ENCODE measurements at regions not wholly inside any gene's neighbourhood (a gene's known extent, or its start where the extent isn't known, plus 50 kb on each side); places are given as distances from the start of the nearest gene placed in this dataset.

GRCh38 chr11:103582351-103582909 lies 454.0 kb upstream of the DDI1 start:
- no peak for ATAC-seq (ENCODE audit: insufficient read depth, low read depth)
- H4K20me1 ChIP-seq (ENCODE audit: insufficient read depth, low read length) = no peaks in the 10 kb centered on the region
- TF ChIP-seq CTCF (IDR thresholded peaks at IDR 0.05; ENCODE audit: borderline replicate concordance, extremely low read depth, low read length, poor library complexity, severe bottlenecking) (no peak), EZH2 (IDR thresholded peaks at IDR 0.05; ENCODE audit: borderline replicate concordance, low read depth, low read length, severe bottlenecking) (no peak)
- no peak overlapping the region for H2AFZ ChIP-seq (ENCODE audit: low read depth, low read length)
- no peaks in the 10 kb centered on the region for H3K79me2 ChIP-seq (ENCODE audit: insufficient read depth, low read length)
- H3K9ac ChIP-seq (ENCODE audit: low read depth, low read length) = no peak overlapping the region
- no peak for DNase-seq
- no peak overlapping the region for H3K4me3 ChIP-seq (ENCODE audit: low read depth in 1 of 2, low read length in 2 of 2)
- H3K4me1 ChIP-seq (ENCODE audit: insufficient read depth, low read length) = no peaks in the 10 kb centered on the region
- no peak overlapping the region for H3K27ac ChIP-seq (ENCODE audit: low read length)
- H3K27me3 ChIP-seq (ENCODE audit: insufficient read depth, low read length, poor library complexity) = no peaks in the 10 kb centered on the region
- H3K4me2 ChIP-seq (ENCODE audit: insufficient read depth, low read length) = no peak overlapping the region
- no peaks in the 10 kb centered on the region for H3K9me3 ChIP-seq (ENCODE audit: insufficient read depth, low read length, severe bottlenecking)
- H3K36me3 ChIP-seq (ENCODE audit: insufficient read depth, low read length) = no peaks in the 10 kb centered on the region

- no peak for ATAC-seq (ENCODE audit: insufficient read depth, low read depth)
- Histone ChIP-seq H3K27me3 (ENCODE audit: insufficient read depth, low read length, poor library complexity) (no peaks in the 10 kb centered on the region), H3K27ac (ENCODE audit: low read length) (no peak overlapping the region), H3K79me2 (ENCODE audit: insufficient read depth, low read length) (no peaks in the 10 kb centered on the region), H3K9ac (ENCODE audit: low read depth, low read length) (no peak overlapping the region), H3K4me1 (ENCODE audit: insufficient read depth, low read length) (no peaks in the 10 kb centered on the region), H3K9me3 (ENCODE audit: insufficient read depth, low read length, severe bottlenecking) (no peaks in the 10 kb centered on the region), H4K20me1 (ENCODE audit: insufficient read depth, low read length) (no peaks in the 10 kb centered on the region), H3K36me3 (ENCODE audit: insufficient read depth, low read length) (no peaks in the 10 kb centered on the region), H2AFZ (ENCODE audit: low read depth, low read length) (no peak overlapping the region), H3K4me2 (ENCODE audit: insufficient read depth, low read length) (no peak overlapping the region), H3K4me3 (ENCODE audit: low read depth in 1 of 2, low read length in 2 of 2) (no peak overlapping the region)
- TF ChIP-seq CTCF (IDR thresholded peaks at IDR 0.05; ENCODE audit: borderline replicate concordance, extremely low read depth, low read length, poor library complexity, severe bottlenecking) = no peak
- no peak for TF ChIP-seq EZH2 (IDR thresholded peaks at IDR 0.05; ENCODE audit: borderline replicate concordance, low read depth, low read length, severe bottlenecking)
- no peak for DNase-seq
Observed at GRCh38 chr11:103584021-103584420, 452.4 kb upstream of the DDI1 start.

- Histone ChIP-seq H2AFZ (ENCODE audit: low read depth, low read length) (no peak overlapping the region), H4K20me1 (ENCODE audit: insufficient read depth, low read length) (no peaks in the 10 kb centered on the region), H3K27me3 (ENCODE audit: insufficient read depth, low read length, poor library complexity) (no peaks in the 10 kb centered on the region), H3K9ac (ENCODE audit: low read depth, low read length) (no peak overlapping the region), H3K9me3 (ENCODE audit: insufficient read depth, low read length, severe bottlenecking) (no peaks in the 10 kb centered on the region), H3K36me3 (ENCODE audit: insufficient read depth, low read length) (no peaks in the 10 kb centered on the region), H3K79me2 (ENCODE audit: insufficient read depth, low read length) (no peaks in the 10 kb centered on the region), H3K4me3 (ENCODE audit: low read depth in 1 of 2, low read length in 2 of 2) (no peak overlapping the region), H3K4me1 (ENCODE audit: insufficient read depth, low read length) (no peaks in the 10 kb centered on the region), H3K27ac (ENCODE audit: low read length) (no peak overlapping the region), H3K4me2 (ENCODE audit: insufficient read depth, low read length) (no peak overlapping the region)
- ATAC-seq (ENCODE audit: insufficient read depth, low read depth) (no peak), DNase-seq (no peak)
- no peak for TF ChIP-seq EZH2 (IDR thresholded peaks at IDR 0.05; ENCODE audit: borderline replicate concordance, low read depth, low read length, severe bottlenecking)
- no peak for TF ChIP-seq CTCF (IDR thresholded peaks at IDR 0.05; ENCODE audit: borderline replicate concordance, extremely low read depth, low read length, poor library complexity, severe bottlenecking)
Observed at GRCh38 chr11:103584720-103585119, 451.7 kb upstream of the DDI1 start.

DNA sequence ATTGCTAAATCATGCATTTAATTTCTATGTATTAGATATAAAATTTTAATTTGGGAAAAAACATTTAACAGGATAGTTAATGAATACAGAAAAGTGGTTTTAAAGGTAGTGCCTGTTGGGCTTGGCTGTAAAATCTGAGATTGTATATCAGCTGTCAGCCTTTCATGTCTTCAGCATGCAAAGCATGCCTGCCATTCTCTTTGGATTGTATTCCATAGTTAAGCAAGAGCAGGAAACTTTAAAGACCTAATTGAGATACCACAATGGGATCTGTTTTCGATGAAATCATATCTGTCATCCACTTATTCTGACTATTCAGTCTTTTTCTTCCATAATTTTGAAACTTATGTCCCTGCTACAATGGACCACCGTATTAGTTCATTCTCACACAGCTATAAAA lies 451.0 kb upstream of the DDI1 start:
- Histone ChIP-seq H3K79me2 (ENCODE audit: insufficient read depth, low read length) (no peaks in the 10 kb centered on the region), H3K9ac (ENCODE audit: low read depth, low read length) (no peak overlapping the region), H3K27me3 (ENCODE audit: insufficient read depth, low read length, poor library complexity) (no peaks in the 10 kb centered on the region), H3K36me3 (ENCODE audit: insufficient read depth, low read length) (no peaks in the 10 kb centered on the region), H3K4me3 (ENCODE audit: low read depth in 1 of 2, low read length in 2 of 2) (no peak overlapping the region), H2AFZ (ENCODE audit: low read depth, low read length) (no peak overlapping the region), H3K4me1 (ENCODE audit: insufficient read depth, low read length) (no peaks in the 10 kb centered on the region), H3K27ac (ENCODE audit: low read length) (no peak overlapping the region), H3K9me3 (ENCODE audit: insufficient read depth, low read length, severe bottlenecking) (no peaks in the 10 kb centered on the region), H3K4me2 (ENCODE audit: insufficient read depth, low read length) (no peak overlapping the region), H4K20me1 (ENCODE audit: insufficient read depth, low read length) (no peaks in the 10 kb centered on the region)
- DNase-seq (no peak), ATAC-seq (ENCODE audit: insufficient read depth, low read depth) (no peak)
- no peak for TF ChIP-seq CTCF (IDR thresholded peaks at IDR 0.05; ENCODE audit: borderline replicate concordance, extremely low read depth, low read length, poor library complexity, severe bottlenecking)
- no peak for TF ChIP-seq EZH2 (IDR thresholded peaks at IDR 0.05; ENCODE audit: borderline replicate concordance, low read depth, low read length, severe bottlenecking)

Measured in DND-41 (cell line).